NAMALWA (cell line): ENCODE measurements at regions not wholly inside any gene's neighbourhood (a gene's known extent, or its start where the extent isn't known, plus 50 kb on each side); places are given as distances from the start of the nearest gene placed in this dataset.

Experiments
- DNase-seq: peaks from one replicate; pipeline ENCODE4 v3.0.0-alpha.2; 2015; ENCODE audit warnings: low spot score

- DNase-seq, result peak; percentile 35
These were observed 134.4 kb upstream of the SOX5 start for GRCh38 chr12:24083838-24084237.

- DNase-seq, result no peak
These were observed 132.1 kb upstream of the SOX5 start for GRCh38 chr12:24081606-24082005.

GRCh38 chr12:24081092-24081529 is 131.6 kb upstream of the SOX5 start:
- DNase-seq, result no peak

GRCh38 chr12:24080465-24080864 is 131.0 kb upstream of the SOX5 start:
- DNase-seq, result no peak

- DNase-seq, result no peak
These were observed 129.6 kb upstream of the SOX5 start for GRCh38 chr12:24079083-24079482.

- no peak for DNase-seq
These were observed 128.9 kb upstream of the SOX5 start for GRCh38 chr12:24078318-24078765.

- no peak for DNase-seq
These were observed 127.7 kb upstream of the SOX5 start for GRCh38 chr12:24077161-24077560.

GRCh38 chr12:24075650-24076049 is 126.2 kb upstream of the SOX5 start:
- DNase-seq, result no peak

GRCh38 chr12:24073170-24073810 is 123.8 kb upstream of the SOX5 start:
- DNase-seq, result no peak

- no peak for DNase-seq
These were observed 122.8 kb upstream of the SOX5 start for GRCh38 chr12:24072302-24072701.

GRCh38 chr12:24071842-24072241 is 122.4 kb upstream of the SOX5 start:
- no peak for DNase-seq

- DNase-seq, result no peak
These were observed 120.3 kb upstream of the SOX5 start for GRCh38 chr12:24069532-24070395.

- no peak for DNase-seq
These were observed 117.4 kb upstream of the SOX5 start for GRCh38 chr12:24066865-24067264.

GRCh38 chr12:24066097-24066496 is 116.6 kb upstream of the SOX5 start:
- DNase-seq, result no peak

- DNase-seq, result no peak
These were observed 113.3 kb upstream of the SOX5 start for GRCh38 chr12:24062642-24063245.

GRCh38 chr12:24060089-24060488 is 110.6 kb upstream of the SOX5 start:
- no peak for DNase-seq

GRCh38 chr12:24057920-24058476 is 108.5 kb upstream of the SOX5 start:
- DNase-seq, result no peak

- DNase-seq, result no peak
These were observed 106.3 kb upstream of the SOX5 start for GRCh38 chr12:24055747-24056146.

- DNase-seq, result no peak
These were observed 104.9 kb upstream of the SOX5 start for GRCh38 chr12:24054416-24054815.

- DNase-seq, result no peak
These were observed 100.3 kb upstream of the SOX5 start for GRCh38 chr12:24049728-24050127.

GRCh38 chr12:24049101-24049500 is 99.6 kb upstream of the SOX5 start:
- DNase-seq, result no peak

- no peak for DNase-seq
These were observed 99.0 kb upstream of the SOX5 start for GRCh38 chr12:24048446-24048845.

- no peak for DNase-seq
These were observed 97.9 kb upstream of the SOX5 start for GRCh38 chr12:24047326-24047725.
